ENCODE measurements at regions not wholly inside any gene's neighbourhood (a gene's known extent, or its start where the extent isn't known, plus 50 kb on each side); places are given as distances from the start of the nearest gene placed in this dataset.
"Not testable (repeated sequence)": the region's sequence is repeated elsewhere in the genome, so short reads cannot be mapped to it uniquely, and the experiment has no call there.

DNA sequence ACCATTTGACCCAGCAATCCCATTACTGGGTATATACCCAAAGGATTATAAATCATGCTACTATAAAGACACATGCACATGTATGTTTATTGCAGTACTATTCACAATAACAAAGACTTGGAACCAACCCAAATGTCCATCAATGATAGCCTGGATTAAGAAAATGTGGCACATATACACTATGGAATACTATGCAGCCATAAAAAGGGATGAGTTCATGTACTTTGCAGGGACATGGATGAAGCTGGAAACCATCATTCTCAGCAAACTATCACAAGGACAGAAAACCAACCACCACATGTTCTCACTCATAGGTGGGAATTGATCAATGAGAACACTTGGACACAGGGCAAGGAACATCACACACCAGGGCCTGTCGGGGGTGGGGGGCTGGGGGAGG is 171.7 kb upstream of the POGK start:
- H3K4me2 ChIP-seq (ENCODE audit: insufficient read depth, low read length); H3K9me1 ChIP-seq (replicated peaks; ENCODE audit: control insufficient read depth, extremely low read depth, insufficient read depth, low read length); intact Hi-C loops (cut with micrococcal nuclease); H3K27ac ChIP-seq (ENCODE audit: insufficient read depth, low read depth, low read length); CTCF ChIA-PET; H3K9me3 ChIP-seq (replicated peaks; ENCODE audit: control insufficient read depth, insufficient read depth, low read length); H3K4me1 ChIP-seq (ENCODE audit: control insufficient read depth, extremely low read depth, insufficient read depth, low read length); H2AFZ ChIP-seq (ENCODE audit: low read depth, low read length); BruUV-seq (replicated peaks); H3K79me2 ChIP-seq (ENCODE audit: control insufficient read depth, insufficient read depth, low read length); dilution Hi-C loops (cut with MboI; ENCODE audit: extremely low pct_ligation_motif_present, low sequenced_read_pairs); H3K4me3 ChIP-seq (replicated peaks in 1 of 3; ENCODE audit: insufficient read depth in 1 of 3, low read depth in 1 of 3, low read length in 3 of 3); FAIRE-seq; H4K20me1 ChIP-seq (replicated peaks; ENCODE audit: control insufficient read depth, extremely low read depth, insufficient read depth, low read length); H3K27me3 ChIP-seq (ENCODE audit: control insufficient read depth in 2 of 2, insufficient read depth in 2 of 2, low read length in 2 of 2); H3K36me3 ChIP-seq (ENCODE audit: control insufficient read depth in 2 of 2, extremely low read depth in 1 of 2, insufficient read depth in 2 of 2, low read length in 2 of 2); DNase-seq (ENCODE audit: low read depth, low spot score); POLR2A ChIA-PET; H3K9ac ChIP-seq (replicated peaks; ENCODE audit: extremely low read depth, insufficient read depth, low read length): not testable (repeated sequence)

DNA sequence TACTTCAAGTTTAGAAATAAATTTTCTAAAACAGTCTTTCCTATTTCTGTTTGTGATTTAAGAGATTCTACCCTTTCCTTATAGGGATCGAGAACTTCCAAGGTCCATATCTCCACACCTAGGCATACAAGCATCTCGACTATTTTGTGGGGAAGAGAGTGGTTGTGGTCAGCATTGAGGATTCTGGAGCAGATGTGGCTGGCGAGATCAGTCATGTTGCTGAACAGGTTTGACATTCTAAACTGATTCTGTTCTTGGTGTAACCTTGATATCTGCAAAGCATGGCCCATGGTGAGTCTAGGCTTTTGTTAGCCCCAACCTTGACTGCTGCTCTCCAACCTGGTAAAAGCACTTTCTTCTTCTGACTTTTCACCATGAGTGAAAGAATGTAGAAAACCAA is 167.6 kb upstream of the POGK start:
- H3K9ac ChIP-seq (replicated peaks; ENCODE audit: extremely low read depth, insufficient read depth, low read length) = no peak overlapping the region
- intact Hi-C loops (cut with micrococcal nuclease) = no loop called here
- H3K4me3 ChIP-seq (replicated peaks in 1 of 3; ENCODE audit: insufficient read depth in 1 of 3, low read depth in 1 of 3, low read length in 3 of 3) = no peak overlapping the region
- TF ChIP-seq POLR2AphosphoS5 (IDR thresholded peaks at IDR 0.05; ENCODE audit: insufficient read depth, low read depth, low read length) (no peak), EZH2 (IDR thresholded peaks at IDR 0.05; ENCODE audit: borderline replicate concordance, low read depth, low read length, severe bottlenecking) (no peak)
- no peaks in the 10 kb centered on the region for H4K20me1 ChIP-seq (replicated peaks; ENCODE audit: control insufficient read depth, extremely low read depth, insufficient read depth, low read length)
- H3K27ac ChIP-seq (ENCODE audit: insufficient read depth, low read depth, low read length) = no peak overlapping the region
- no peaks in the 10 kb centered on the region for H3K36me3 ChIP-seq (ENCODE audit: control insufficient read depth in 2 of 2, extremely low read depth in 1 of 2, insufficient read depth in 2 of 2, low read length in 2 of 2)
- no peak overlapping the region for H3K4me2 ChIP-seq (ENCODE audit: insufficient read depth, low read length)
- no peak overlapping the region for H2AFZ ChIP-seq (ENCODE audit: low read depth, low read length)
- no peaks in the 10 kb centered on the region for H3K27me3 ChIP-seq (ENCODE audit: control insufficient read depth in 2 of 2, insufficient read depth in 2 of 2, low read length in 2 of 2)
- H3K9me3 ChIP-seq (replicated peaks; ENCODE audit: control insufficient read depth, insufficient read depth, low read length) = no peaks in the 10 kb centered on the region
- no peaks in the 10 kb centered on the region for H3K4me1 ChIP-seq (ENCODE audit: control insufficient read depth, extremely low read depth, insufficient read depth, low read length)
- dilution Hi-C loops (cut with MboI; ENCODE audit: extremely low pct_ligation_motif_present, low sequenced_read_pairs) = no loop called here
- BruUV-seq (replicated peaks) = no TSS peak
- ChIA-PET CTCF (no interaction called here), POLR2A (no interaction called here)
- H3K9me1 ChIP-seq (replicated peaks; ENCODE audit: control insufficient read depth, extremely low read depth, insufficient read depth, low read length) = no peaks in the 10 kb centered on the region
- no peaks in the 10 kb centered on the region for H3K79me2 ChIP-seq (ENCODE audit: control insufficient read depth, insufficient read depth, low read length)
- no peak for FAIRE-seq
- DNase-seq (ENCODE audit: low read depth, low spot score) = no peak

Measured in endothelial cell of umbilical vein (primary cell).